ENCODE measurements at regions not wholly inside any gene's neighbourhood (a gene's known extent, or its start where the extent isn't known, plus 50 kb on each side); places are given as distances from the start of the nearest gene placed in this dataset.

DNA sequence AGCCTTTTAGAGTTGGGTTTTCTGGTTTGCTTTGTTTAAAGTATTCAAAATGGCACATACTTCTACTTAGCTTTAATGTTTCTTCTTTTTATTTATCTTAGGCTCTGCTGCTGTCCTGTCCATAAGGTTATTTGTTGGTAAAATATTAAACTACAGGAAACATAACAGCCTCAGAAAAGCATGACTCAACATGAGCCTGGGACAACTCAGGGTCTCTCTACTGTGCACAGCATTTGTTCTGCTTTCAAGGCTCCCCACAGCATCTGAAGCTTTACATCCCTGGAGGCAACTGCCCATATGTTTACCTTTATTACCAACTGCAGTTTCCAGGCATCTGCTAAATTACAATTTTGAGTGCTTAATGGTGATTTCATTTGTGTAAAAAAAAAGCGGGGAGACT is 954.2 kb upstream of the FBXO33 start:
- Histone ChIP-seq H3K4me3 (replicated peaks in 1 of 4; ENCODE audit: control extremely low read depth in 1 of 4, insufficient read depth in 1 of 4, low read depth in 3 of 4, low read length in 4 of 4) (no peak overlapping the region), H3K9ac (ENCODE audit: insufficient read depth, low read length) (no peak overlapping the region), H2AFZ (ENCODE audit: low read length) (no peak overlapping the region), H3K9me3 (ENCODE audit: control insufficient read depth, insufficient read depth, low read depth, low read length) (no peaks in the 10 kb centered on the region), H3K79me2 (ENCODE audit: control insufficient read depth, insufficient read depth, low read length) (no peaks in the 10 kb centered on the region), H4K20me1 (ENCODE audit: control insufficient read depth, extremely low read depth, insufficient read depth, low read length) (no peaks in the 10 kb centered on the region), H3K4me1 (ENCODE audit: control insufficient read depth, extremely low read depth, insufficient read depth, low read length) (no peaks in the 10 kb centered on the region), H3K27me3 (ENCODE audit: control insufficient read depth, insufficient read depth, low read length) (no peaks in the 10 kb centered on the region), H3K4me2 (ENCODE audit: extremely low read depth, insufficient read depth, low read length) (no peak overlapping the region), H3K36me3 (ENCODE audit: control insufficient read depth, insufficient read depth, low read length) (no peaks in the 10 kb centered on the region), H3K27ac (ENCODE audit: insufficient read depth, low read length) (no peak overlapping the region)
- no peak for TF ChIP-seq CTCF (conservative IDR thresholded peaks at IDR 0.05 in 1 of 2, IDR thresholded peaks at IDR 0.05 in 1 of 2; ENCODE audit: low read depth in 1 of 2, low read length in 2 of 2)
- TF ChIP-seq EZH2 (IDR thresholded peaks at IDR 0.05; ENCODE audit: low read length, missing control alignments): no peak
- no peak for DNase-seq (ENCODE audit: low read depth in 2 of 2)

DNA sequence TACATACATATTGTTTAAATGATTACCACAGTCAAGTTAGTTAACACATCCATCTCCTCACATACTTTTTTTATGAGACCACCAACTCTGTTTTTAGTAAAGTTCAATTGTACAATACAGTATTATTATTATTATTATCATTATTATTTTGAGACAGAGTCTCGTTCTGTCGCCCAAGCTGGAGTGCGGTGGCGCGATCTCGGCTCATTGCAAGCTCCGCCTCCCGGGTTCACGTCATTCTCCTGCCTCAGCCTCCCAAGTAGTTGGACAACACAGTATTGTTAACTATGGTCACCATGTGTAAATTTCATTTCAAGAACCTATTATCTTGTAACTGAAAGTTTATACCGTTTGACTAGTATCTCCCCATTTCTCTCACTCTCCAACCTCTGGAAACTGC is 942.0 kb upstream of the FBXO33 start:
- Histone ChIP-seq H3K9ac (ENCODE audit: insufficient read depth, low read length) (no peak overlapping the region), H3K79me2 (ENCODE audit: control insufficient read depth, insufficient read depth, low read length) (no peaks in the 10 kb centered on the region), H3K27me3 (ENCODE audit: control insufficient read depth, insufficient read depth, low read length) (no peaks in the 10 kb centered on the region), H3K27ac (ENCODE audit: insufficient read depth, low read length) (no peak overlapping the region), H3K36me3 (ENCODE audit: control insufficient read depth, insufficient read depth, low read length) (no peaks in the 10 kb centered on the region), H3K4me3 (replicated peaks in 1 of 4; ENCODE audit: control extremely low read depth in 1 of 4, insufficient read depth in 1 of 4, low read depth in 3 of 4, low read length in 4 of 4) (no peak overlapping the region), H4K20me1 (ENCODE audit: control insufficient read depth, extremely low read depth, insufficient read depth, low read length) (no peaks in the 10 kb centered on the region), H3K4me2 (ENCODE audit: extremely low read depth, insufficient read depth, low read length) (no peak overlapping the region), H3K4me1 (ENCODE audit: control insufficient read depth, extremely low read depth, insufficient read depth, low read length) (no peaks in the 10 kb centered on the region), H3K9me3 (ENCODE audit: control insufficient read depth, insufficient read depth, low read depth, low read length) (no peaks in the 10 kb centered on the region), H2AFZ (ENCODE audit: low read length) (no peak overlapping the region)
- TF ChIP-seq CTCF (conservative IDR thresholded peaks at IDR 0.05 in 1 of 2, IDR thresholded peaks at IDR 0.05 in 1 of 2; ENCODE audit: low read depth in 1 of 2, low read length in 2 of 2) (no peak), EZH2 (IDR thresholded peaks at IDR 0.05; ENCODE audit: low read length, missing control alignments) (no peak)
- DNase-seq (ENCODE audit: low read depth in 2 of 2): no peak

DNA sequence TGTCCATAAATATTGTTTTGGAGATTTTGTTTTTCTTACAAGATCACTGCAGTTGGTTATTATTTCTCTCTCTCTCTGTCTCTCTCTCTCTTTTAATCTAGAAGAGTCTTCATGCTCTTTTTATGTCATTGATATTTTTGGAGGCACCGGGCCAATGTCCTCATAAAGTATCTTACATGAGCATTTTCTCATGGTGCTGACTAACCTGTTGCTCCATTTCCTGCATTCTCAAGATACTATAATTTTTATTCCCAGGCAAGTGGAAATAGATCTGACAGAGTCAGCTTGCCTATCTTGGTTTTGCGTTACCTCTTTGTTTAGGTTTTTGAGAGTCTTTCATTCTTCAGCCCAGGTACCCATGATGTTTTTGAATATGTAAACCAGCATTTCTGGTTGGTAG is 938.8 kb upstream of the FBXO33 start:
- Histone ChIP-seq H3K9ac (ENCODE audit: insufficient read depth, low read length) (no peak overlapping the region), H3K4me1 (ENCODE audit: control insufficient read depth, extremely low read depth, insufficient read depth, low read length) (no peaks in the 10 kb centered on the region), H3K36me3 (ENCODE audit: control insufficient read depth, insufficient read depth, low read length) (no peaks in the 10 kb centered on the region), H3K4me2 (ENCODE audit: extremely low read depth, insufficient read depth, low read length) (no peak overlapping the region), H3K27me3 (ENCODE audit: control insufficient read depth, insufficient read depth, low read length) (no peaks in the 10 kb centered on the region), H3K9me3 (ENCODE audit: control insufficient read depth, insufficient read depth, low read depth, low read length) (no peaks in the 10 kb centered on the region), H3K79me2 (ENCODE audit: control insufficient read depth, insufficient read depth, low read length) (no peaks in the 10 kb centered on the region), H4K20me1 (ENCODE audit: control insufficient read depth, extremely low read depth, insufficient read depth, low read length) (no peaks in the 10 kb centered on the region), H3K4me3 (replicated peaks in 1 of 4; ENCODE audit: control extremely low read depth in 1 of 4, insufficient read depth in 1 of 4, low read depth in 3 of 4, low read length in 4 of 4) (no peak overlapping the region), H3K27ac (ENCODE audit: insufficient read depth, low read length) (no peak overlapping the region), H2AFZ (ENCODE audit: low read length) (no peak overlapping the region)
- DNase-seq (ENCODE audit: low read depth in 2 of 2): peak in 1 of 2 donors; percentile 1
- no peak for TF ChIP-seq CTCF (conservative IDR thresholded peaks at IDR 0.05 in 1 of 2, IDR thresholded peaks at IDR 0.05 in 1 of 2; ENCODE audit: low read depth in 1 of 2, low read length in 2 of 2)
- TF ChIP-seq EZH2 (IDR thresholded peaks at IDR 0.05; ENCODE audit: low read length, missing control alignments): no peak

Data from fibroblast of lung (primary cell).